GM20431 (cell line): ENCODE measurements at regions not wholly inside any gene's neighbourhood (a gene's known extent, or its start where the extent isn't known, plus 50 kb on each side); places are given as distances from the start of the nearest gene placed in this dataset.

ENCODE experiments used
- in situ Hi-C: fragments of 300-500 bp; cut with MseI, MboI; formaldehyde crosslinking; loops from one replicate; pipeline ENCODE4 v1.15.0; 2020; ENCODE audit warnings: low sequenced_read_pairs; ENCODE audit not compliant: unreplicated experiment

DNA sequence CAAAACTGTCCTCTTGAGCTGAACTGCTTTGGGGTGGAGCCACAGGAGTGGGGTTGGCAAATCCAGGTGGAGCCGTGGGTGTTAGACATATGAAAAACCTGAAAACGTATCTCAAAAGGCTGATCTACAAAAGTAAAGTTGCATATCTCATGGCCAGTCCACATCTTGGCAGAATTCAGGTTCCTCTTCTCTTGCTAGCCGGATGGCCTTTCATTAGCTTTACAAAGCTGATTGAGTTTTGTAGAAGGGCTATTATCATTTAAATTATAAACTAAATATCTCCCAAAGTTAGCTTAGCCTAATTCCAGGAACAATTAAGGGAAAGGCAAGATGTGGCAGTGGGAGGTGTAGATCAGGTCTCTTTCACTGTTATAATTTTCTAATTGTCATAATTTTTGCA lies 1427.7 kb downstream of the EFNB2 start:
- in situ Hi-C loops, result no loop called here

DNA sequence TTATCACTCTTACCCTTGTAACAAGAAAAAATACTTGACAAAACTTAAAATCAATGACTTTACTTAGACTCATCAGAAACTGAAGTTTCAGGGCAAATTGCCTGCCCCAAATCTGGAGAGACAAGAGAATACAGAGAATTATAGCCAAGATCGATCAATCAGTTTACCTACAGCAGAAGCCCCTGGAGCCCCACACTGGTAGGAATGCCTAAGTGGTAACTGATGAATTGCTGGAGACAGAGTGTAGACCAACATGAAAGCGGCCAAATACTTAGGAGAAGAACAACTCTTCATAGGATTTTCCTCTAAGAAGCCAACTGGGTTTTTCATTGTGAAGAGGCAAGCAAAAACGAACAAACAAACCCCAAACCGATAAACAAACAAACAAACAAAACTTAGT lies 1430.0 kb downstream of the EFNB2 start:
- in situ Hi-C loops, result no loop called here

DNA sequence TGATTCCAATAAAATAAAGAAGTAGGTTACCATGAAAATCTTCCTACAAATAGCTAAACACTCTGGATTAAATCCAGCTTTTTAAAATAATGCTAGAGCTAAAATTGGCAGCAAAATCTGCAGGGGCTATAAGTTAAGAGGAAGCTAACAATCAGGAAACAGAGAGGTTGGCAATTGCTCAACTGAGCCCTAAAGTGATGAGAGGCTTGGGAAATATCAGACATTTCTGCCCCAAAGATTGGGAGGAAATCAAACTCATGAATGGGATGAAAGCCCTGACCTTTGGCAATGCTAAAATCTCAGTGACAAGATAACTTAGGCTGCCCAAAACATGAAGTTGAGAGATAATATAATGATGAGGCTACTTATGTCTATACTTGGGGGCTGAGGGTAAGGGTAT lies 1437.9 kb downstream of the EFNB2 start:
- in situ Hi-C loops, result no loop called here

- in situ Hi-C loops, result no loop called here
These were observed 1445.4 kb downstream of the EFNB2 start for GRCh38 chr13:105089858-105090643.

DNA sequence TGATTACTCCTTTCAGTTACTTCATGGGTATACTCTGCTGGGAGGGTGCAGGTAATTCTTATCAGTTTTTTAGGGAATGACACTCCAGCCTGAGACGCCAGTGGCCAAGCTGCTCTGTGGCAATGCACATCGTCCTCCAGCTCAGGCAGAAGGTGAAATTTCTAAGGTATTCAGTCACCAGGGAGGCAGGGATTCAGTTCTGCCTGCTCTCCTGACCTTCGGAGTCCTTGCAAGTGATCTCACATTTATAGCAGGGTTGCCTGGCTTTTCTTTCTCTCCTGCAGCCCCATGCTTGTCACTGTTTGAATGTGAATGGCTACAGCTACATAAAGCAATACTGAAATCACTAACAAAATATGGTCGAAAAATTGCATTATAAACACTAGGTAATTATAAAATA lies 1447.5 kb downstream of the EFNB2 start:
- in situ Hi-C loops, result no loop called here

DNA sequence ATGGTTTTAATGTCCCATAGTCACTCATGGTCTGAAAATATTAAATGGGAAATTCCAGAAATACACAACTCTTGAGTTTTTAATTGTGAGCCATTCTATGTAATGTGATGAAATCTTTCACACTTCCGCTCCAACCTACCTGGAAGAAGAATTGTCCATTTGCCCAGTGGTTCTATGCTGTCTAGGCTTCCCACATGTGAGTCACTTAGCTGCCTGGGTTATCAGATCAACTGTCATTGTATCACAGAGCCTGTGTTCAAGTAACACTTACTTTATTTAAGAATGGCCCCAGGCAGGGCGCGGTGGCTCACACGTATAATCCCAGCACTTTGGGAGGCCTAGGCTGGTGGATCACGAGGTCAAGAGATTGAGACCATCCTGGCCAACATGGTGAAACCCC lies 1450.5 kb downstream of the EFNB2 start:
- in situ Hi-C loops, result no loop called here

DNA sequence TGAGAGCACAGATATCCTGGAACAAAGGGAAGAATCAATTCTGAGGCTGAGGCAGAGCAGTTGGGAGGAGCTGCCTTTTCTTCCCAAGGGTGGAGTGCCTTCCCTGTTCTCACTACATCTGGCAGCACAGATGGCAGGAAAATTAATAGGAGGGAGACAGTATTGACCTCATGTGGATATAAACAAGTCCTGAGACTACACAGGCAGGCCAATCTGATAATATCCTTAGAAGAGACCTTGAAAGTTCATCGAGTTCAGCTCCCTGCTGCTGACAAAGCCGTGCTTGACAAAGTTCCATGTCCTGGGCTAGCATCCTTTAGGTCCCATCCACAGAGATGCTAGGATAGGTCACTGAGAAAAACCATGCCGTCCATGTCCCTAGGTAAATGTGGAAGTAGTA lies 1451.5 kb downstream of the EFNB2 start:
- in situ Hi-C loops, result no loop called here

GRCh38 chr13:105074755-105075154 lies 1460.7 kb downstream of the EFNB2 start:
- in situ Hi-C loops, result no loop called here

GRCh38 chr13:105073041-105073440 lies 1462.4 kb downstream of the EFNB2 start:
- in situ Hi-C loops, result no loop called here

DNA sequence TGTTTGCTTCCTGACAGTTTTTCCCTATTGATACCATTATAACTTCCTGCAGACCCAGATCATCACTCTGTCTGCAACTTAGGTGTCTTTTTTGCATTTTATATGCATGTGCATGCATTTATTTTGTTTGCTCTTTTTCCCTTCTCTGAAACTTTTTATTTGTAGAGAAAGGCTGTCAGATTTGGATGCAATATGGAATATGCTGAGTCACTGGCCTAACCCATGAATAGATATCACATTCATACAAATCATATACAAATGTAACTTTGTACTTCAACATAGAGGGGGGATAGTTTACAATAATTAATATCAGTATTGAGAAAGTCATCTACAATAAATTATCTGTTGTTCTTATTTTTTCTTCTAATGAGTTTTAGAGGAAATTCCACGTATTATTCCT lies 1465.0 kb downstream of the EFNB2 start:
- in situ Hi-C loops, result no loop called here

GRCh38 chr13:105069106-105069505 lies 1466.4 kb downstream of the EFNB2 start:
- in situ Hi-C loops, result no loop called here

DNA sequence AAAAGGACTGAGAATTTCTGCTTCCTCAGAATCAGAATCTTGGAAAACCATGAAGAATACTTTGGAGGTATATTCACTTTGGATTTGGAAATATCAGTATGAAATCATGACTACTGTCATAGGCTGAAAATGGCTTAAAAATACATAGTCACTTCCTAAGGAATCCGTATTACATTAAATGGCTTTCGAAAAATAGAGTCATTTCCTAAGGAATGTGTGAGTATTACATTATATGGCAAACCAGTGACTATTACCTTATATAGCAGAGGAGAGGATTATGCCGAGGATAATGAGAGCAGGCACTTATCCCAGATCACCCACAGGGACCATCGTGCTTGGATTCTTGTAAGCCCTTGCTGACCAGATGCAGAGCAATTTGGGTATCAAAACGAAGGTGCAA lies 1471.8 kb downstream of the EFNB2 start:
- in situ Hi-C loops, result no loop called here

GRCh38 chr13:105059786-105060185 lies 1475.7 kb downstream of the EFNB2 start:
- in situ Hi-C loops, result no loop called here

DNA sequence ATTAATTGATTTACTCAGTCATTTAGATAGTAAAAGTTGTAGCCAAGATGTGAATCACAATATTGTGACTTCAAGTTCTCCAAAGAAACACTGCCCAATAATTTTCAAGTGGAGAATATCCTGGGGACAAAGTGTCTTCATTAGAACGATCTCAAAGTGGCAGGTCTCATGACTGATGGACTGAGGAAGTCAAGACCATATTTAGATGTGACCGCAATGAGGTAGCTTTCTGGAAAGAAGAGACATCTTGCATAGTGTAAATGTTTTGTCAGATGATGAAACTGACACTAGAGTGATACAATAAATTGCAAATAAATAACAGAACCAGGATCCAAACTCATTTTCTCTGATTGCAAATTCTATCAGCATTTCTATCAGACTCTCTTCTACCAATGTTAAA lies 1476.9 kb downstream of the EFNB2 start:
- in situ Hi-C loops, result no loop called here

DNA sequence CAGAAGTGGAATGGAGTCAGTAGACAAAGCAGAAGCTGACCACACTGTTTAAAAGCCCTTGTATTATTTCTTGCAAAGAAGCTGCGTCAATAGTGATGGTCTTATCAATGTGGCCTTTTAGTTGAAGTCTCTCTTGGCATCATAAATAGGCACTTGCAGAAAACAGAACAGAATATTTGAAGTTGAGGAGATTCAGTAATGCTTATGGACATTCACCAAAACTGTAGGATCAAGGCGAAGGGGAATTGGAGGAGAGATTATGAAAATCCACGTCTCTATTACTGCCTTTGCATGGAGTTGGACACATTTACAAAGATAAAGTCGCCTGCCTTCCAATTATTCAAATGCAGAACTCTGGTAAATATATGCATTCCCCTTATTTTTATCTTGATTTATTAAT lies 1482.8 kb downstream of the EFNB2 start:
- in situ Hi-C loops, result no loop called here

- in situ Hi-C loops, result no loop called here
These were observed 1484.8 kb downstream of the EFNB2 start for GRCh38 chr13:105050686-105051085.

DNA sequence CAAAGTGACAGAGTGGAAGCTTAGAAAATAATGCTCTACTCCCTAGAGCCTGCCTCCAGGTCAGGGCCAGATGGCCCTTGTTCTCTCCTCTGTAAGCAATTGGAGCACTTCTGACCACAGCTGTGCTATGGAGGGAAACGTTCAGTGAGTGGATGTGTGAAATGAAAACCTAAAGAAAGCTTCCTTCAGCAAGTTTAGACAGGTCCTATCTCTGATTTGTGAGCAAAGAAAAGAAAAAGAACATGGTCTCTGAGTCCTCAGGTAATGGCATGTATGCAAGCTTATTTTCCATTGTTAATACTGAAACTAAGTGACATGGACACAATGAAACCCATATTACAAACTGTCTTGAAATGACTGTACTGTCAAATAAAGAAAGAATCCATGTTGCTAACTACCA lies 1486.8 kb downstream of the EFNB2 start:
- in situ Hi-C loops, result no loop called here

- in situ Hi-C loops, result no loop called here
These were observed 1487.7 kb downstream of the EFNB2 start for GRCh38 chr13:105047676-105048295.

DNA sequence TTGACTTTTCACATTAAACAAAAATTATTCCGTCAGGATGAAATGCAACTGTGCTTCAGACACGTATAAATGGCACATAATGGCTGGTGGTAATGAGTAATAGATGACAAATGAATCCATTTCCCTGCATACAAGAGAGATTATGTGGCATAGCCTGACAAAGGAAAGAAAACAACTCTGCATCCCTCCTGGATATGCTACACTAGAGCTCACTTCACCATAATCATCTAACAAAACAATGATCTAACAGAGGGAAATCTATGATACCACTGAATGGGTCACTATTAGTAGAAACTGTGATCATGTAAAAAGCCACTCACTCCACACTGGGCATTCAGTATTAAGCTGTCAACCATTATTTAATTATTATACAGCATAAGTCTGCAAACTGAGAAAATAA lies 1498.4 kb downstream of the EFNB2 start:
- in situ Hi-C loops, result no loop called here

GRCh38 chr13:105035092-105035491 lies 1500.4 kb downstream of the EFNB2 start:
- in situ Hi-C loops, result no loop called here

DNA sequence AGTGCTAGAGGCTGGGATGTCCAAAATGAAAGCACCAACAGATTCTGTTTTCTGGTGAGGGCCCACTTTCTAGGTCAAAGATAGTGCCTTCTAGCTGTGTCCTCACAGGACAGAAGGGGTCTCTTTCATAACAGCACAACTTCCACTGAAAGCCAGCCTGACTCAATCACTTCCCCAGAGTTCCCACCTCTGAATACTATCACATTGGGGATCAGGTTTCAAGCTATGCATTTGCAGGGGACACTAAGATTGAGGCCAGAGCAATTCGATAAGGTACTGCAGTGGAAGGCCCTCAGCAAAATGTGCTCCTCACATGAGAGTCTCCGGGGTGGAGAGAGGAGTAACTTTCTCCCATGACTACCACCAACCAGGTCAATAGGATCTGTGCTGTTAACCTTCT lies 1501.5 kb downstream of the EFNB2 start:
- in situ Hi-C loops, result no loop called here

GRCh38 chr13:105031306-105031705 lies 1504.2 kb downstream of the EFNB2 start:
- in situ Hi-C loops, result no loop called here
